ENCODE measurements at regions not wholly inside any gene's neighbourhood (a gene's known extent, or its start where the extent isn't known, plus 50 kb on each side); places are given as distances from the start of the nearest gene placed in this dataset.

GRCh38 chr1:116246174-116246573 lies 126.9 kb upstream of the ATP1A1 start:
- Histone ChIP-seq H2AFZ (replicated peaks; ENCODE audit: low read length, poor library complexity) (no peak overlapping the region), H3K4me2 (ENCODE audit: low read depth, low read length) (no peak overlapping the region), H4K20me1 (ENCODE audit: insufficient read depth, low read length) (no peaks in the 10 kb centered on the region), H3K9ac (ENCODE audit: low read depth, low read length) (no peak overlapping the region), H3K79me1 (ENCODE audit: low read depth in 1 of 2, low read length in 2 of 2) (no peaks in the 10 kb centered on the region), H3K14ac (replicated peaks; ENCODE audit: low read depth, low read length) (no peak overlapping the region), H3K18ac (ENCODE audit: low read depth, low read length) (no peak overlapping the region), H3K23ac (ENCODE audit: low read depth, low read length) (no peak overlapping the region), H4K91ac (ENCODE audit: insufficient read depth, low read depth, low read length) (no peak overlapping the region), H3K56ac (ENCODE audit: extremely low read depth, insufficient read depth, low read length) (no peak overlapping the region), H3K4ac (ENCODE audit: low read depth, low read length) (no peak overlapping the region), H3K27me3 (ENCODE audit: control insufficient read depth, insufficient read depth, low read length) (peaks cover 3% of the 10 kb centered on the region; the same call in 1 of the 2 replicates), H3K9me1 (ENCODE audit: insufficient read depth, low read length) (no peaks in the 10 kb centered on the region), H3K27ac (ENCODE audit: insufficient read depth, low read length) (no peak overlapping the region), H2AK9ac (replicated peaks; ENCODE audit: low read depth, low read length, poor library complexity) (no peak overlapping the region), H3K4me1 (ENCODE audit: control insufficient read depth, insufficient read depth, low read length) (no peaks in the 10 kb centered on the region), H2BK20ac (ENCODE audit: low read depth, low read length) (no peak overlapping the region), H2BK5ac (ENCODE audit: low read depth, low read length, poor library complexity, severe bottlenecking) (no peak overlapping the region), H4K8ac (ENCODE audit: low read depth in 2 of 2, low read length in 2 of 2) (no peak overlapping the region), H2BK120ac (ENCODE audit: low read depth, low read length) (no peak overlapping the region), H3K9me3 (ENCODE audit: control insufficient read depth, insufficient read depth, low read length) (no peaks in the 10 kb centered on the region), H2BK15ac (ENCODE audit: low read depth, low read length) (no peak overlapping the region), H3K36me3 (ENCODE audit: control insufficient read depth, insufficient read depth, low read length) (no peaks in the 10 kb centered on the region), H3K4me3 (ENCODE audit: insufficient read depth, low read depth, low read length) (no peak overlapping the region), H4K5ac (ENCODE audit: low read depth, low read length) (no peak overlapping the region), H2AK5ac (ENCODE audit: low read depth, low read length) (no peak overlapping the region)
- BruUV-seq (replicated peaks) = no TSS peak
- DNase-seq (no peak), ATAC-seq (ENCODE audit: low read depth) (no peak)
- TF ChIP-seq RFX5 (IDR thresholded peaks at IDR 0.05; ENCODE audit: low read depth, low read length) (no peak), CEBPB (IDR thresholded peaks at IDR 0.05; ENCODE audit: low read depth, low read length) (no peak)
- TF ChIP-seq, protein P1, sequence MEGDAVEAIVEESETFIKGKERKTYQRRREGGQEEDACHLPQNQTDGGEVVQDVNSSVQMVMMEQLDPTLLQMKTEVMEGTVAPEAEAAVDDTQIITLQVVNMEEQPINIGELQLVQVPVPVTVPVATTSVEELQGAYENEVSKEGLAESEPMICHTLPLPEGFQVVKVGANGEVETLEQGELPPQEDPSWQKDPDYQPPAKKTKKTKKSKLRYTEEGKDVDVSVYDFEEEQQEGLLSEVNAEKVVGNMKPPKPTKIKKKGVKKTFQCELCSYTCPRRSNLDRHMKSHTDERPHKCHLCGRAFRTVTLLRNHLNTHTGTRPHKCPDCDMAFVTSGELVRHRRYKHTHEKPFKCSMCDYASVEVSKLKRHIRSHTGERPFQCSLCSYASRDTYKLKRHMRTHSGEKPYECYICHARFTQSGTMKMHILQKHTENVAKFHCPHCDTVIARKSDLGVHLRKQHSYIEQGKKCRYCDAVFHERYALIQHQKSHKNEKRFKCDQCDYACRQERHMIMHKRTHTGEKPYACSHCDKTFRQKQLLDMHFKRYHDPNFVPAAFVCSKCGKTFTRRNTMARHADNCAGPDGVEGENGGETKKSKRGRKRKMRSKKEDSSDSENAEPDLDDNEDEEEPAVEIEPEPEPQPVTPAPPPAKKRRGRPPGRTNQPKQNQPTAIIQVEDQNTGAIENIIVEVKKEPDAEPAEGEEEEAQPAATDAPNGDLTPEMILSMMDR (conservative IDR thresholded peaks at IDR 0.05; ENCODE audit: low read depth, low read length) = no peak
- intact Hi-C loops (cut with micrococcal nuclease) (no loop called here), in situ Hi-C loops (cut with MboI; ENCODE audit: low sequenced_read_pairs) (no loop called here), dilution Hi-C loops (cut with HindIII; ENCODE audit: low sequenced_read_pairs, unreplicated experiment) (no loop called here)
- ChIA-PET CTCF (no interaction called here), POLR2A (ENCODE audit: unreplicated experiment) (no interaction called here)
- no CpG with 5 or more reads among the region's 3 CpGs for WGBS, 2 experiments (ENCODE audit: extremely low coverage in 2 of 2, insufficient read length in 1 of 2)
